Activated CD8-positive, alpha-beta T cell treated with anti-CD3 and anti-CD28 coated beads for 36 hours (primary cell): ENCODE measurements at regions not wholly inside any gene's neighbourhood (a gene's known extent, or its start where the extent isn't known, plus 50 kb on each side); places are given as distances from the start of the nearest gene placed in this dataset.

ENCODE experiments used
- ATAC-seq: fragments of 200-7000 bp; cut with Tn5 transposase; one replicate; pipeline ENCODE4 v1.10.0; 2021; ENCODE audit warnings: mild to moderate bottlenecking, moderate library complexity
- CTCF ChIA-PET: fragments of 350-600 bp; sonication (Branson Sonifier 250); formaldehyde crosslinking; loops from one replicate; lab custom pipeline; 2021; ENCODE audit warnings: antibody characterized with exemption; lab: Charles Lee
- POLR2A ChIA-PET: fragments of 350-600 bp; sonication (Branson Sonifier 250); formaldehyde crosslinking; loops from one replicate; lab custom pipeline; 2021; ENCODE audit warnings: antibody characterized with exemption; lab: Charles Lee
- DNase-seq: peaks from one replicate; pipeline ENCODE4 v3.0.0-alpha.2; 2020
- H3K27ac Mint-ChIP-seq: one replicate; pipeline ENCODE4 v1.8.0; 2021; ENCODE audit warnings: mild to moderate bottlenecking, mixed read lengths
- H3K27me3 Mint-ChIP-seq: one replicate; pipeline ENCODE4 v1.8.0; 2021; ENCODE audit warnings: mixed read lengths
- H3K36me3 Mint-ChIP-seq: one replicate; pipeline ENCODE4 v1.8.0; 2021; ENCODE audit warnings: low read depth, mixed read lengths
- H3K4me1 Mint-ChIP-seq: one replicate; pipeline ENCODE4 v1.8.0; 2021; ENCODE audit warnings: low read depth, mixed read lengths
- H3K4me3 Mint-ChIP-seq: one replicate; pipeline ENCODE4 v1.8.0; 2021; ENCODE audit warnings: mild to moderate bottlenecking, moderate library complexity, mixed read lengths
- H3K9me3 Mint-ChIP-seq: one replicate; pipeline ENCODE4 v1.8.0; 2021; ENCODE audit warnings: mixed read lengths
- intact Hi-C: fragments of 100-400 bp; cut with micrococcal nuclease; formaldehyde crosslinking; loops from one replicate; pipeline ENCODE4 v1.10.0; 2022
- TF ChIP-seq, protein P1 (sequence below): fragments of 200-600 bp; IDR thresholded peaks from one replicate; pipeline ENCODE4 v1.8.0; 2022; ENCODE audit warnings: antibody characterized with exemption, mild to moderate bottlenecking

DNA sequence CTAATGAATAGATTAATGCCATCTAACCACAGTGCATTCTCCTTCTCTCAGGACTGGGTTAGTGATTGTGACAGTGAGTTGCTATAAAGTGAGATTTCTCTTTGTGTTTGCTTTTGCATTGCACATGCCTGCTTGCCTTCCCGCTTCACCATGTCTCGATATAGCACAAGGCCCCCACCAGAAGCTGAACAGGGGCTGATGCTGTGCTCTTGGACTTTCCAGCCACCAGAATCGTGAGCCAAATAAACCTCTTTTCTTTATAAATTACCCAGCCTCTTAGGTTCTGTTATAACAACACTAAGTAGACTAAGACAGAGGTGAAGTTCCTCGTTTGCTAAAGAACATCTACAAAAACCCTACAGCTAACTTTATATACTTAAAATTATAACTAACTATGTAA lies 173.0 kb downstream of the KIF26A start:
- no peak for ATAC-seq

DNA sequence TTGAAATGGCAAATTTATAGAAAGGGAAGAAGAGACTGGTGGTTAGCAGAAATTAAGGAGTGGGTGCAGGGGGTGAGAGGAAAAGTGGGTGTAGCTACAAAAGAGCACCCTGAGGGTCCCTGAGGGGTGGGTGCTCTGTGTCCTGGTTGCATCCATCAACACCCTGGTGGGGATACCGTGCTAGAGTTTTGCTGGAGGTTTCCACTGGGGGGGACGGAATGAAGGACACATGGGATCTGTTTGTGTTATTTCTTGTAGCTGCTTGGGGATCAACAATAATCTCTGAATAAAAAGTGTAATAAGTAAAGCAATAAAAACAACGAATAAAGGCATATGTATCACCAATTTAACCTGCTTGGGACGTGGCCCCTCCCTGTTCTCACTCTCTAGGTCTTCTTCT lies 175.3 kb downstream of the KIF26A start:
- DNase-seq, result no peak
- H3K9me3 Mint-ChIP-seq, result peaks cover 3% of the 10 kb centered on the region
- no peaks in the 10 kb centered on the region for H3K4me1 Mint-ChIP-seq
- no peak overlapping the region for H3K4me3 Mint-ChIP-seq
- no peaks in the 10 kb centered on the region for H3K36me3 Mint-ChIP-seq
- POLR2A ChIA-PET, result no interaction called here
- TF ChIP-seq, protein P1, sequence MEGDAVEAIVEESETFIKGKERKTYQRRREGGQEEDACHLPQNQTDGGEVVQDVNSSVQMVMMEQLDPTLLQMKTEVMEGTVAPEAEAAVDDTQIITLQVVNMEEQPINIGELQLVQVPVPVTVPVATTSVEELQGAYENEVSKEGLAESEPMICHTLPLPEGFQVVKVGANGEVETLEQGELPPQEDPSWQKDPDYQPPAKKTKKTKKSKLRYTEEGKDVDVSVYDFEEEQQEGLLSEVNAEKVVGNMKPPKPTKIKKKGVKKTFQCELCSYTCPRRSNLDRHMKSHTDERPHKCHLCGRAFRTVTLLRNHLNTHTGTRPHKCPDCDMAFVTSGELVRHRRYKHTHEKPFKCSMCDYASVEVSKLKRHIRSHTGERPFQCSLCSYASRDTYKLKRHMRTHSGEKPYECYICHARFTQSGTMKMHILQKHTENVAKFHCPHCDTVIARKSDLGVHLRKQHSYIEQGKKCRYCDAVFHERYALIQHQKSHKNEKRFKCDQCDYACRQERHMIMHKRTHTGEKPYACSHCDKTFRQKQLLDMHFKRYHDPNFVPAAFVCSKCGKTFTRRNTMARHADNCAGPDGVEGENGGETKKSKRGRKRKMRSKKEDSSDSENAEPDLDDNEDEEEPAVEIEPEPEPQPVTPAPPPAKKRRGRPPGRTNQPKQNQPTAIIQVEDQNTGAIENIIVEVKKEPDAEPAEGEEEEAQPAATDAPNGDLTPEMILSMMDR, result no peak
- no peaks in the 10 kb centered on the region for H3K27me3 Mint-ChIP-seq
- no peak for ATAC-seq
- intact Hi-C loops, result no loop called here
- H3K27ac Mint-ChIP-seq, result no peak overlapping the region
- CTCF ChIA-PET, result no interaction called here

More for the DNA sequence above, 173.0 kb downstream of the KIF26A start:
- no peak overlapping the region for H3K4me3 Mint-ChIP-seq
- H3K9me3 Mint-ChIP-seq, result peaks cover 3% of the 10 kb centered on the region
- no peaks in the 10 kb centered on the region for H3K27me3 Mint-ChIP-seq
- ChIA-PET POLR2A (no interaction called here), CTCF (no interaction called here)
- no peak for DNase-seq
- intact Hi-C loops, result no loop called here
- no peaks in the 10 kb centered on the region for H3K36me3 Mint-ChIP-seq
- H3K4me1 Mint-ChIP-seq, result no peaks in the 10 kb centered on the region
- TF ChIP-seq, protein P1, result no peak
- no peak overlapping the region for H3K27ac Mint-ChIP-seq

DNA sequence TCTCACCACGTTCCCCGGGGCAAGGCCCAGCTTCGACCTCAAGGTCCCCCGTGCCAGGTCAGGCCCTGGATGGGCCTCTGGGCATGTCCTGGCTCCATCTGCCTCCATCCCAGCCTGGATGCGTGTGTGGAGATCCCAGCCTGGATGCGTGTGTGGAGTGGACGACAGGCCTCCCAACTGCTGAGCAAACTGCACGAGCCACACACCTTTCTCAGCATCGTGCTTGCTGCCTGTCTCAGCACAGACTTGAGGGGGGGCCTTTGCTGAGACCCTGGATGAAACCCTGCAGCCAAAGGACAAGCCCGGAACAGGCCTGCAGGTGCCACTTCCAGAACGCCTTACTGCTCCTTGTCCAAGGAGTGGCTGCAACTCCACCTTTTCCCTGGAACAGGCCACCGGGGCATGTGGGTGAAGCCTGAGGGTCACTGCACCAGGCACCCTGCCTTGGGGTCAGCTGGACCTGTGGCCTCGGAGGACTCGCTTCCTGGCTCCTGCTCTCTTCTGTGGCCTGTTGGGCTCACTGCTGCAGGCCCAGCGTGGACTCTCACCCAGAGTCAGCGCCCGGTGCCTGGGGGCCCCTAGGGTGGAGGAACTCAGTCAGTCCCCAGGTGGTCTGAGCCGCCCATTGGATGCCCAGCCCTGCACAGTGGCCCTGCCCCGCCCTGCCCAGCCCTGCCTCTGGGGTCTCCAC lies 176.0 kb downstream of the KIF26A start:
- no peak overlapping the region for H3K27ac Mint-ChIP-seq
- no peaks in the 10 kb centered on the region for H3K27me3 Mint-ChIP-seq

DNA sequence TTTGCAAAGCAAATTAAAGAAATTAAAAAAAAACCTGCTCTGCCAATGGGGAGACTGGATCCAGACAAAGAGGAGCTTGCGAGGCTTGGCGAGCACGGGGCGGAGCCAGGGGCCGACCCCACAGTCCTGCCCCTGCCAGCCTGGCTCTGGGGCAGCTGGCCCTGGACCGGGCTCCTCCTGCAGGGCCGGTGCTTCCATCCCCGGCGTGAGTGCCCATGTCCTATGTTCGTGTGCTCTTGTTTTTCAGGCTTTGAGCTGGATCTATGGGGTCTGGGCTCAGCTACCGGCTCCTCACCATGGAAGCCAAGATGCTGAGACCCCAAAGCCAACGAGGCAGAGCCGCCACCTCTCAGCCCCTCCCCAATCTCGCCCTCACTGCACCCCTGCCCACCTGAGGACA lies 176.8 kb downstream of the KIF26A start:
- no peak overlapping the region for H3K4me3 Mint-ChIP-seq

More for the DNA sequence above, 176.0 kb downstream of the KIF26A start:
- TF ChIP-seq, protein P1, result no peak
- CTCF ChIA-PET, result no interaction called here
- POLR2A ChIA-PET, result no interaction called here
- DNase-seq (no peak), ATAC-seq (no peak)
- intact Hi-C loops, result no loop called here
- peaks cover 3% of the 10 kb centered on the region for H3K9me3 Mint-ChIP-seq
- H3K36me3 Mint-ChIP-seq, result no peaks in the 10 kb centered on the region
- H3K4me1 Mint-ChIP-seq, result no peaks in the 10 kb centered on the region
- H3K4me3 Mint-ChIP-seq, result no peak overlapping the region

DNA sequence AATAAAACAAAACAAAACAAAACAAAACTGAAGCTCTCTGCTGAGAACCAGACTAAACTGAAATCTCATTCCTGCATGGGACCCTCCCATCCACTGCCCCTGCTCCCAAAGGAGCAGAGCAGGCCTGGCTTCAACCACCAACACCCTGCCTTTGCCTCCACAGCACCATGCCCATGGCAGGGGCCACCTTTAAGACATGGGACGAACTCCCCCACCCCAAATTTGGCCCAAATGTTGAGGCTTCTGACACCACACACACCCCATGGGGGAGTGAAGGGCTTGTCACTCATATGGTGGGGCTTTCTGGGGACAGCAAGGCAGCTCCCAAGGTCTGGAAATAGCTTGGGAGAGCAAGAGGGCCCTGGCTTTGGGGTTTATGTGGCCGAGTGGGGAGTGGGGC lies 177.2 kb downstream of the KIF26A start:
- intact Hi-C loops, result no loop called here
- POLR2A ChIA-PET, result no interaction called here
- Mint-ChIP-seq H3K27ac (no peak overlapping the region), H3K4me3 (no peak overlapping the region), H3K4me1 (no peaks in the 10 kb centered on the region), H3K36me3 (no peaks in the 10 kb centered on the region), H3K9me3 (peaks cover 3% of the 10 kb centered on the region), H3K27me3 (no peaks in the 10 kb centered on the region)
- TF ChIP-seq, protein P1, result no peak
- no peak for ATAC-seq
- CTCF ChIA-PET, result no interaction called here
- no peak for DNase-seq

More for the DNA sequence above, 176.8 kb downstream of the KIF26A start:
- ChIA-PET CTCF (no interaction called here), POLR2A (no interaction called here)
- Mint-ChIP-seq H3K27me3 (no peaks in the 10 kb centered on the region), H3K4me1 (no peaks in the 10 kb centered on the region), H3K27ac (no peak overlapping the region), H3K36me3 (no peaks in the 10 kb centered on the region), H3K9me3 (peaks cover 3% of the 10 kb centered on the region)
- ATAC-seq (no peak), DNase-seq (no peak)
- TF ChIP-seq, protein P1, result no peak
- intact Hi-C loops, result no loop called here
